GM23338 (cell line): ENCODE measurements at regions not wholly inside any gene's neighbourhood (a gene's known extent, or its start where the extent isn't known, plus 50 kb on each side); places are given as distances from the start of the nearest gene placed in this dataset.

Experiments used
- ATAC-seq: fragments of 200-7000 bp; cut with Tn5 transposase; 3 replicates; pipeline ENCODE4 v1.9.1; 2020
- DNase-seq: peaks from one replicate; pipeline ENCODE4 v3.0.0-alpha.2; 2015; ENCODE audit warnings: low spot score
- H2AFZ ChIP-seq: fragments of 200-600 bp; sonication (generic); 2 replicates; pipeline ENCODE4 v1.8.0; 2016; ENCODE audit warnings: antibody characterized with exemption, mild to moderate bottlenecking, moderate library complexity
- H3F3A ChIP-seq: fragments of 200-600 bp; sonication (generic); replicated peaks from 2 replicates; pipeline ENCODE4 v1.8.0; 2017; ENCODE audit warnings: antibody characterized with exemption, mixed run types, low read depth
- H3K27ac ChIP-seq: fragments of 200-600 bp; sonication (generic); 2 replicates; pipeline ENCODE4 v1.6.1; 2016; ENCODE audit warnings: low read depth
- H3K27me3 ChIP-seq: fragments of 200-600 bp; sonication (generic); 2 replicates; pipeline ENCODE4 v1.8.0; 2016; ENCODE audit warnings: mild to moderate bottlenecking, mixed run types, moderate library complexity; ENCODE audit not compliant: insufficient read depth
- H3K36me3 ChIP-seq: fragments of 200-600 bp; sonication (generic); 2 replicates; pipeline ENCODE4 v1.8.0; 2016; ENCODE audit warnings: mild to moderate bottlenecking; ENCODE audit not compliant: insufficient read depth
- H3K4me1 ChIP-seq: fragments of 200-600 bp; sonication (generic); 2 replicates; pipeline ENCODE4 v1.8.0; 2016; ENCODE audit warnings: mild to moderate bottlenecking, moderate library complexity; ENCODE audit not compliant: insufficient read depth
- H3K4me2 ChIP-seq: fragments of 200-600 bp; sonication (generic); 2 replicates; pipeline ENCODE4 v1.7.1; 2017; ENCODE audit warnings: mixed run types
- H3K4me3 ChIP-seq: fragments of 200-600 bp; sonication (generic); 2 replicates; pipeline ENCODE4 v1.6.1; 2016; ENCODE audit warnings: mixed run types
- H3K79me2 ChIP-seq: fragments of 200-600 bp; sonication (generic); replicated peaks from 2 replicates; pipeline ENCODE4 v1.8.0; 2017; ENCODE audit warnings: mild to moderate bottlenecking; ENCODE audit not compliant: insufficient read depth
- H3K9me2 ChIP-seq: fragments of 200-600 bp; sonication (generic); 2 replicates; pipeline ENCODE4 v1.8.0; 2017; ENCODE audit not compliant: insufficient read depth
- H4K20me1 ChIP-seq: fragments of 200-600 bp; sonication (generic); replicated peaks from 2 replicates; pipeline ENCODE4 v1.8.0; 2017; ENCODE audit warnings: mild to moderate bottlenecking; ENCODE audit not compliant: insufficient read depth
- H3K27ac Mint-ChIP-seq: 2 replicates; pipeline ENCODE4 v1.8.0; 2020; ENCODE audit warnings: inconsistent platforms, mild to moderate bottlenecking, moderate library complexity, mixed read lengths
- H3K27me3 Mint-ChIP-seq: 3 replicates; pipeline ENCODE4 v1.8.0; 2022; ENCODE audit warnings: low read depth, mild to moderate bottlenecking, moderate library complexity, mixed read lengths, inconsistent platforms; ENCODE audit not compliant: insufficient read depth, poor library complexity
- H3K36me3 Mint-ChIP-seq: 3 replicates; pipeline ENCODE4 v1.8.0; 2021; ENCODE audit warnings: low read depth, mild to moderate bottlenecking, inconsistent platforms, moderate library complexity, mixed read lengths
- H3K4me1 Mint-ChIP-seq: 3 replicates; pipeline ENCODE4 v1.8.0; 2020; ENCODE audit warnings: mild to moderate bottlenecking, inconsistent platforms, mixed read lengths
- H3K4me3 Mint-ChIP-seq: 3 replicates; pipeline ENCODE4 v1.8.0; 2021; ENCODE audit warnings: moderate library complexity, mild to moderate bottlenecking, inconsistent platforms, mixed read lengths
- H3K9me3 Mint-ChIP-seq: 3 replicates; pipeline ENCODE4 v1.8.0; 2020; ENCODE audit warnings: moderate library complexity, mild to moderate bottlenecking, inconsistent platforms, mixed read lengths
- CTCF ChIP-seq, 2 experiments: fragments of 200-600 bp in 1 of 2; sonication (generic) in 1 of 2; conservative IDR thresholded peaks; 2 replicates each; pipeline versions ENCODE4 v1.5.1 to v1.6.1; 2016 to 2017; ENCODE audit warnings: antibody characterized with exemption in 2 of 2, low read depth in 2 of 2, mild to moderate bottlenecking in 2 of 2, moderate library complexity in 1 of 2
- EZH2phosphoT487 ChIP-seq: fragments of 200-600 bp; sonication (generic); IDR thresholded peaks from one replicate; pipeline ENCODE4 v1.8.1; 2018; ENCODE audit warnings: antibody characterized with exemption; ENCODE audit not compliant: unreplicated experiment
- JUNB ChIP-seq: IDR thresholded peaks from one replicate; pipeline ENCODE4 v1.6.1; 2016; ENCODE audit warnings: antibody characterized with exemption; ENCODE audit not compliant: unreplicated experiment
- NANOG ChIP-seq: IDR thresholded peaks from 2 replicates; pipeline ENCODE4 v1.6.1; 2016; ENCODE audit warnings: antibody characterized with exemption, borderline replicate concordance
- POLR2AphosphoS5 ChIP-seq: IDR thresholded peaks from 2 replicates; pipeline ENCODE4 v1.6.1; 2016; ENCODE audit warnings: antibody characterized with exemption, low read depth
- ZNF114 ChIP-seq: fragments of 250-450 bp; sonication (Bioruptor Pico); IDR thresholded peaks from 2 replicates; pipeline ENCODE4 v1.5.0; 2020; ENCODE audit warnings: mild to moderate bottlenecking, moderate library complexity
- ZNF331 ChIP-seq: fragments of 250-450 bp; sonication (Bioruptor Pico); IDR thresholded peaks from 2 replicates; pipeline ENCODE4 v1.5.0; 2020; ENCODE audit warnings: low read depth, mild to moderate bottlenecking, moderate library complexity
- ZNF462 ChIP-seq: fragments of 250-450 bp; sonication (Bioruptor Pico); IDR thresholded peaks from 2 replicates; pipeline ENCODE4 v1.5.0; 2020; ENCODE audit warnings: mild to moderate bottlenecking, moderate library complexity
- TF ChIP-seq, protein P1 (sequence below): IDR thresholded peaks from one replicate; pipeline ENCODE4 v1.6.1; 2018; ENCODE audit warnings: antibody characterized with exemption; ENCODE audit not compliant: unreplicated experiment
- TF ChIP-seq, protein P2 (sequence below): IDR thresholded peaks from 2 replicates; pipeline ENCODE4 v1.6.1; 2016; ENCODE audit warnings: antibody characterized with exemption

GRCh38 chr4:111136967-111137366 lies 514.1 kb upstream of the PITX2 start (continued):
- TF ChIP-seq ZNF462 (CRISPR knock-in tag) (no peak), CTCF (conservative IDR thresholded peaks at IDR 0.05; ENCODE audit: low read depth in 2 of 2) (no peak), JUNB (no peak), EZH2phosphoT487 (no peak), POLR2AphosphoS5 (no peak)

DNA sequence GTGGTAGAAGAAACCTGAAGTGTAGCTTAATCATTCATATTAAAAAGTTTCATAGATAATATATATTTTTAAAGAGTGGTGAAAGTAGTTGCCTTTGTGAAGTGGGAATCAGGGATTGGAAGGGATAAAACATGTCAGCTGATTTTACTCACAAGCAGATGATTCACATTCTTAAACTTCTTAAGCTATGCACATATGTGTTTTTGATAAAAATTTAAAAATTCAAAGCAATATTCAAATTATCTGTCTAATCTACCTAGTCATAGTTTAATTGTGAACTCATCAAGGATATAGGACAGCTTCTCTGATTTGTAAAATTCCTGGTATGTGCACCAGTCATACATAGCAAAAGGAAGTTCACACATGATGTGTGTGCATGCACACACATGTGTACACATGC lies 520.6 kb upstream of the PITX2 start:
- peaks cover under 1% of the 10 kb centered on the region for H3K27me3 Mint-ChIP-seq
- Histone ChIP-seq H3K27me3 (no peaks in the 10 kb centered on the region), H3K9me2 (no peaks in the 10 kb centered on the region), H4K20me1 (no peaks in the 10 kb centered on the region), H3K36me3 (no peaks in the 10 kb centered on the region), H3K4me1 (no peaks in the 10 kb centered on the region), H3K4me2 (no peak overlapping the region), H3F3A (no peaks in the 10 kb centered on the region), H2AFZ (no peak overlapping the region), H3K4me3 (no peak overlapping the region), H3K79me2 (no peaks in the 10 kb centered on the region), H3K27ac (no peak overlapping the region)
- no peak for ATAC-seq
- H3K27ac Mint-ChIP-seq = no peak overlapping the region
- peaks cover 2% of the 10 kb centered on the region; the same call in 2 of the 3 replicates for H3K9me3 Mint-ChIP-seq
- H3K36me3 Mint-ChIP-seq = no peaks in the 10 kb centered on the region
- no peaks in the 10 kb centered on the region for H3K4me1 Mint-ChIP-seq
- H3K4me3 Mint-ChIP-seq = no peak overlapping the region
- DNase-seq = no peak
- TF ChIP-seq POLR2AphosphoS5 (no peak), NANOG (no peak), ZNF114 (CRISPR knock-in tag) (no peak), ZNF331 (CRISPR knock-in tag) (no peak)
- TF ChIP-seq, protein P1, sequence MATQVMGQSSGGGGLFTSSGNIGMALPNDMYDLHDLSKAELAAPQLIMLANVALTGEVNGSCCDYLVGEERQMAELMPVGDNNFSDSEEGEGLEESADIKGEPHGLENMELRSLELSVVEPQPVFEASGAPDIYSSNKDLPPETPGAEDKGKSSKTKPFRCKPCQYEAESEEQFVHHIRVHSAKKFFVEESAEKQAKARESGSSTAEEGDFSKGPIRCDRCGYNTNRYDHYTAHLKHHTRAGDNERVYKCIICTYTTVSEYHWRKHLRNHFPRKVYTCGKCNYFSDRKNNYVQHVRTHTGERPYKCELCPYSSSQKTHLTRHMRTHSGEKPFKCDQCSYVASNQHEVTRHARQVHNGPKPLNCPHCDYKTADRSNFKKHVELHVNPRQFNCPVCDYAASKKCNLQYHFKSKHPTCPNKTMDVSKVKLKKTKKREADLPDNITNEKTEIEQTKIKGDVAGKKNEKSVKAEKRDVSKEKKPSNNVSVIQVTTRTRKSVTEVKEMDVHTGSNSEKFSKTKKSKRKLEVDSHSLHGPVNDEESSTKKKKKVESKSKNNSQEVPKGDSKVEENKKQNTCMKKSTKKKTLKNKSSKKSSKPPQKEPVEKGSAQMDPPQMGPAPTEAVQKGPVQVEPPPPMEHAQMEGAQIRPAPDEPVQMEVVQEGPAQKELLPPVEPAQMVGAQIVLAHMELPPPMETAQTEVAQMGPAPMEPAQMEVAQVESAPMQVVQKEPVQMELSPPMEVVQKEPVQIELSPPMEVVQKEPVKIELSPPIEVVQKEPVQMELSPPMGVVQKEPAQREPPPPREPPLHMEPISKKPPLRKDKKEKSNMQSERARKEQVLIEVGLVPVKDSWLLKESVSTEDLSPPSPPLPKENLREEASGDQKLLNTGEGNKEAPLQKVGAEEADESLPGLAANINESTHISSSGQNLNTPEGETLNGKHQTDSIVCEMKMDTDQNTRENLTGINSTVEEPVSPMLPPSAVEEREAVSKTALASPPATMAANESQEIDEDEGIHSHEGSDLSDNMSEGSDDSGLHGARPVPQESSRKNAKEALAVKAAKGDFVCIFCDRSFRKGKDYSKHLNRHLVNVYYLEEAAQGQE = no peak
- TF ChIP-seq, protein P2, sequence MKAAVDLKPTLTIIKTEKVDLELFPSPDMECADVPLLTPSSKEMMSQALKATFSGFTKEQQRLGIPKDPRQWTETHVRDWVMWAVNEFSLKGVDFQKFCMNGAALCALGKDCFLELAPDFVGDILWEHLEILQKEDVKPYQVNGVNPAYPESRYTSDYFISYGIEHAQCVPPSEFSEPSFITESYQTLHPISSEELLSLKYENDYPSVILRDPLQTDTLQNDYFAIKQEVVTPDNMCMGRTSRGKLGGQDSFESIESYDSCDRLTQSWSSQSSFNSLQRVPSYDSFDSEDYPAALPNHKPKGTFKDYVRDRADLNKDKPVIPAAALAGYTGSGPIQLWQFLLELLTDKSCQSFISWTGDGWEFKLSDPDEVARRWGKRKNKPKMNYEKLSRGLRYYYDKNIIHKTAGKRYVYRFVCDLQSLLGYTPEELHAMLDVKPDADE = no peak
